Vagina (tissue), 2 donors: ENCODE measurements at regions not wholly inside any gene's neighbourhood (a gene's known extent, or its start where the extent isn't known, plus 50 kb on each side); places are given as distances from the start of the nearest gene placed in this dataset.

ENCODE experiments used
- DNase-seq, 2 donors: peaks; one replicate each; pipeline ENCODE4 v3.0.0-alpha.2; 2017; ENCODE audit errors: extremely low spot score in 2 of 2
- H3K27ac ChIP-seq: fragments of 200-600 bp; sonication (generic); one replicate; pipeline ENCODE4 v1.5.1; 2019
- H3K27me3 ChIP-seq: fragments of 200-600 bp; sonication (generic); one replicate; pipeline ENCODE4 v1.5.1; 2019
- H3K36me3 ChIP-seq, 2 donors: fragments of 200-600 bp; sonication (generic); one replicate each; pipeline ENCODE4 v1.5.1; 2017 to 2019
- H3K4me1 ChIP-seq: fragments of 200-600 bp; sonication (generic); one replicate; pipeline ENCODE4 v1.5.1; 2019
- H3K4me3 ChIP-seq, 2 donors: fragments of 200-600 bp; sonication (generic); 1 replicate in 1 of 2; 2 replicates in 1 of 2; pipeline ENCODE4 v1.5.1; 2016 to 2019
- H3K9me3 ChIP-seq: fragments of 200-600 bp; sonication (generic); one replicate; pipeline ENCODE4 v1.5.1; 2019
- POLR2A ChIP-seq, 2 donors: fragments of 450-650 bp; IDR thresholded peaks; one replicate each; pipeline ENCODE4 v1.6.1; 2017; ENCODE audit warnings: antibody characterized with exemption in 2 of 2, mild to moderate bottlenecking in 2 of 2, moderate library complexity in 2 of 2
- POLR2AphosphoS5 ChIP-seq, 2 donors: sonication (generic); formaldehyde crosslinking; IDR thresholded peaks; one replicate each; pipeline ENCODE4 v1.9.0; 2017; ENCODE audit warnings: antibody characterized with exemption in 2 of 2, mild to moderate bottlenecking in 2 of 2, low read depth in 1 of 2; ENCODE audit not compliant: insufficient read depth in 1 of 2
- intact Hi-C: fragments of 100-400 bp; cut with DNase I; formaldehyde crosslinking; loops from one replicate; pipeline ENCODE4 v1.15.1; 2023
- TF ChIP-seq, protein P1 (sequence below), 3 experiments: fragments of 450-650 bp in 2 of 3; fragments of 200-600 bp in 1 of 3; sonication (generic) in 1 of 3; IDR thresholded peaks; one replicate each; pipeline ENCODE4 v1.5.1; 2017 to 2019; ENCODE audit warnings: antibody characterized with exemption in 3 of 3, mild to moderate bottlenecking in 2 of 3, moderate library complexity in 2 of 3

DNA sequence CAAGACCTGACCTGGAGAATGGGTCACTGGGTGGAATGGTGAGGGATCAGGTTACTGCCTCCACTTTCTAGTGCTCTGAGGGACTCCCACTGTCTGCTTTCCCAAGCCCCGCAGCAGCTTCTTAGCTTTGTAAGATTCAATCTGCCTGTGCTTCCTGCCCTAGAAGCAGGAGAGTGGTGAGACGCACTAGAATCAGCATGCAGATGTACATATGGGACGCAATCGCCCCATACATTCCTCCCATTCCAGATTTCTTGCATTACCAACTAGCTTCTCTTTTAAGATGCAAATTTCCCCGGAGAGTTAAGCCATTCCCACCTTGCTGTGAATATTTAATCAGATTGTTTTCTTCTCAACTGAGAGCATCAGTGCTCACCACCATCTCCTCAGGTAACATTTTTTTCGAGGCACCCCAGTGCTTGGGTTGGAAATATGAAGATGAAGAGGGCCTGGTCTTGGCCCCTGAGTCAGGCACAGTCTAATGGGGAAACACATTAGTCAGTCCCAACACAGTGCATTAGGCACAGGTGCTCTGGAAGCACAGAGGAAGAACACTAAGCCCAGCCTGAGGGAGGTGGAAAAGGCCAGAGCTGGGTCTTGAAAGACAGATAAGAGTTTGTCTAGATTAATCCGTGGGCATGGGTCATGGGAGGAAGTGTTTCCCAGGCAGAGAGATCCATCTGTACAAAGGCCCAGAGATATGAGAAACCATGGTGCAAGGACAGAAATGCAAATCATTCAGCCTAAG lies 66.7 kb upstream of the PRPS1 start:
- no peaks in the 10 kb centered on the region for H3K36me3 ChIP-seq
- intact Hi-C loops: no loop called here
- no peak overlapping the region for H3K4me3 ChIP-seq
- no peaks in the 10 kb centered on the region for H3K27me3 ChIP-seq
- H3K27ac ChIP-seq: no peak overlapping the region
- no peak for TF ChIP-seq POLR2A (IDR thresholded peaks at IDR 0.05)
- TF ChIP-seq, protein P1, sequence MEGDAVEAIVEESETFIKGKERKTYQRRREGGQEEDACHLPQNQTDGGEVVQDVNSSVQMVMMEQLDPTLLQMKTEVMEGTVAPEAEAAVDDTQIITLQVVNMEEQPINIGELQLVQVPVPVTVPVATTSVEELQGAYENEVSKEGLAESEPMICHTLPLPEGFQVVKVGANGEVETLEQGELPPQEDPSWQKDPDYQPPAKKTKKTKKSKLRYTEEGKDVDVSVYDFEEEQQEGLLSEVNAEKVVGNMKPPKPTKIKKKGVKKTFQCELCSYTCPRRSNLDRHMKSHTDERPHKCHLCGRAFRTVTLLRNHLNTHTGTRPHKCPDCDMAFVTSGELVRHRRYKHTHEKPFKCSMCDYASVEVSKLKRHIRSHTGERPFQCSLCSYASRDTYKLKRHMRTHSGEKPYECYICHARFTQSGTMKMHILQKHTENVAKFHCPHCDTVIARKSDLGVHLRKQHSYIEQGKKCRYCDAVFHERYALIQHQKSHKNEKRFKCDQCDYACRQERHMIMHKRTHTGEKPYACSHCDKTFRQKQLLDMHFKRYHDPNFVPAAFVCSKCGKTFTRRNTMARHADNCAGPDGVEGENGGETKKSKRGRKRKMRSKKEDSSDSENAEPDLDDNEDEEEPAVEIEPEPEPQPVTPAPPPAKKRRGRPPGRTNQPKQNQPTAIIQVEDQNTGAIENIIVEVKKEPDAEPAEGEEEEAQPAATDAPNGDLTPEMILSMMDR (IDR thresholded peaks at IDR 0.05): no peak
- no peak for TF ChIP-seq POLR2AphosphoS5 (IDR thresholded peaks at IDR 0.05; ENCODE audit: insufficient read depth in 1 of 2, low read depth in 1 of 2)
- H3K4me1 ChIP-seq: no peaks in the 10 kb centered on the region
- no peak for DNase-seq
- no peaks in the 10 kb centered on the region for H3K9me3 ChIP-seq

DNA sequence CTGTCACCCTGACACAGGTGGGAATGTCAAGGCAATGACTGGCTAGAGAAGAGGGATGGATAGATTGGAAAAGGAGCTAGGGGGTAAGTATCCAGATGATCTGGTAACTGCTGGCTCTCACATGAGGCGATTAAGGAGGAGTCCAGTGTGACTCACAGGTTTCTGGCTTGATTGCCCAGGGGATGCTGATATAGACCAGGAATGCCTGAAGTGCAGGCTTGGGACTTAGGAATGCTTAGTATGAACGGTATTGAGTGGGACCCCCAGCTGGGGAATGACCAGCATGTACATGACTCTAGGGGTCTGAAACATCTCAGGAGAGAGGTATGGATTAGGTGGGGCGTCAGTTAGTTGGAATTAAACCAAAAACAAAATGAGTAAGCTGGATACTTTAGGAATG lies 65.8 kb upstream of the PRPS1 start:
- intact Hi-C loops: no loop called here
- Histone ChIP-seq H3K27ac (no peak overlapping the region), H3K4me1 (no peaks in the 10 kb centered on the region), H3K9me3 (no peaks in the 10 kb centered on the region), H3K27me3 (no peaks in the 10 kb centered on the region), H3K36me3 (no peaks in the 10 kb centered on the region), H3K4me3 (no peak overlapping the region)
- peak in 1 of 2 donors; percentile 52 for DNase-seq
- TF ChIP-seq POLR2A (IDR thresholded peaks at IDR 0.05) (no peak), POLR2AphosphoS5 (IDR thresholded peaks at IDR 0.05; ENCODE audit: insufficient read depth in 1 of 2, low read depth in 1 of 2) (no peak)
- TF ChIP-seq, protein P1 (IDR thresholded peaks at IDR 0.05): no peak

DNA sequence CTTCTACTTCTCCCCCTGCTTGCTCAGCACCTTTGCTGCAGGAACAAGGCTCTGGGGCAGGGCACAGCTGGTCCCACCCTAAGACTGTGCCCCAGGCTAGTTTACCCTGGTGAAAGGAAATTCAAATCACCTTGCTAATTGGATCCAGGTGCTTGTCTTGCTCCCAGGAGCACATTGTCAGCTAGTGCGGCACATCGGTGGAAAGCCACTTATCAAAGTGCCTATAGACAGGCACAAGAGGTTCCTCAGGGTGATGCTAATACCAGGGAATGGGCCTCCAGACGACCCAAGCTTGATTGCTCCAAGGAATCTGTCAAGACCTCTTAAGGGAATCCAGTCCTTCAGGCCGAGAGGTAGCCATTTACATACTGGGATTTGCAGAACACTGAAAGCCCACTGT lies 64.5 kb upstream of the PRPS1 start:
- TF ChIP-seq POLR2A (IDR thresholded peaks at IDR 0.05): no peak
- TF ChIP-seq, protein P1 (IDR thresholded peaks at IDR 0.05): no peak
- TF ChIP-seq POLR2AphosphoS5 (IDR thresholded peaks at IDR 0.05; ENCODE audit: insufficient read depth in 1 of 2, low read depth in 1 of 2): no peak

DNA sequence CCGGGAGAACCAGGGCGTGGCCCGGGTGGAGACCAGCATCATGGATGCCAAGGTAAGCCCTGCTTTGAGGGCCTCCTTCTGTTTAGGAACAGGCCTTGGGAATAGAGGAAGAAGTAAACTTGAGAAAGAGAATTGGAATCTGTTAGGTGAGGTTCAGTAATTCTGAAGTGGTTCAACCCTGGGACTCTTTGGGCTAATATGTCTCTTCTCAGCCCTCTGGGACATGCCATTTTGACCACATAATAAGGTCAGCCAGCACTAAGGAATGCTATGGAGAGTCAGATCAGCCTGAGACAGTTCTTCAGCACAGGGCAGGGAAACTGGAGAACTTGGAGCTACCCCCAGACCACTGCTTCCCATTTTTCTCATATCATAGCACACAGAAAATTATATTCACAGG lies 63.3 kb upstream of the PRPS1 start:
- no peaks in the 10 kb centered on the region for H3K36me3 ChIP-seq
- no peak for DNase-seq
- no peaks in the 10 kb centered on the region for H3K4me1 ChIP-seq
- no peak overlapping the region for H3K27ac ChIP-seq
- intact Hi-C loops: no loop called here
- H3K4me3 ChIP-seq: no peak overlapping the region
- TF ChIP-seq, protein P1 (IDR thresholded peaks at IDR 0.05): no peak
- TF ChIP-seq POLR2AphosphoS5 (IDR thresholded peaks at IDR 0.05; ENCODE audit: insufficient read depth in 1 of 2, low read depth in 1 of 2) (no peak), POLR2A (IDR thresholded peaks at IDR 0.05) (no peak)
- no peaks in the 10 kb centered on the region for H3K27me3 ChIP-seq
- no peaks in the 10 kb centered on the region for H3K9me3 ChIP-seq

More for the DNA sequence above, 64.5 kb upstream of the PRPS1 start:
- no peaks in the 10 kb centered on the region for H3K27me3 ChIP-seq
- H3K36me3 ChIP-seq: no peaks in the 10 kb centered on the region
- H3K9me3 ChIP-seq: no peaks in the 10 kb centered on the region
- DNase-seq: peak in 1 of 2 donors; percentile 65
- no peak overlapping the region for H3K4me3 ChIP-seq
- no peak overlapping the region for H3K27ac ChIP-seq
- H3K4me1 ChIP-seq: no peaks in the 10 kb centered on the region
- intact Hi-C loops: no loop called here

DNA sequence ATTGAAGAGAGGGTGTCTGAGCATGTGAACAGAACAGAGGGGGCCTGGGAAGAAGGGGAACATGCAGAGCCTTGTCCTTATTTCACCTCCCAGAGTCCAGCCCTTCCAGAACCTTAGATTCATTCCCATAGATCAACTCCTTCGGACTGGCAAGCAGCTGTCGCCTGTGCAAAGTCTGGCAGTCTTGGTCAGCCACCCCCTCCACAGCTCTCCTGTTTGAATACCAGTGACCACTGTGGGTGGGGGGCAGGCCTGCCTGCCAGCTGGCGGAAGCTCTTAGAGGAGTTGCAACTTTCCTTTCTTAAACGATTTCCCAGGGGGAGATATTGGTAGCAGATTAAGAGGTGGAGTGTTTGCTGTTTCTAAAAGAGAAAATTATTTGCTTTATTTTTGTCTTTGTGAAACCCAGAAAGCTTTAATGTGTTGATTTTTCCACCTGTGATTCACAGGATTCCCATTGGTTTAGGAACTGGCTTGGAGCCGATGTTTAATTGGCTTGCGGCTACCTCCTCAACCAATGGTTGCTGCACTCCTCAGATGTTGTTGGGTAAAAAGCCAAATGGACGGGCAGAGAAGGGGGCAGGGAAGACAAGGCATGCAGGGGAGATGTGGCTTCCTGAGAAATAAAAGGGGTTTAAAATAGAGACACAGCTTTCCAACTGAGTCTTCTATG lies 62.2 kb upstream of the PRPS1 start:
- H3K27me3 ChIP-seq: no peaks in the 10 kb centered on the region
- no peaks in the 10 kb centered on the region for H3K36me3 ChIP-seq
- DNase-seq: no peak
- H3K9me3 ChIP-seq: no peaks in the 10 kb centered on the region
- no peak overlapping the region for H3K4me3 ChIP-seq
- no peak overlapping the region for H3K27ac ChIP-seq
- no peaks in the 10 kb centered on the region for H3K4me1 ChIP-seq
- intact Hi-C loops: no loop called here
- TF ChIP-seq POLR2AphosphoS5 (IDR thresholded peaks at IDR 0.05; ENCODE audit: insufficient read depth in 1 of 2, low read depth in 1 of 2) (no peak), POLR2A (IDR thresholded peaks at IDR 0.05) (no peak)
- TF ChIP-seq, protein P1 (IDR thresholded peaks at IDR 0.05): no peak
